ENCODE measurements at regions not wholly inside any gene's neighbourhood (a gene's known extent, or its start where the extent isn't known, plus 50 kb on each side); places are given as distances from the start of the nearest gene placed in this dataset.

DNA sequence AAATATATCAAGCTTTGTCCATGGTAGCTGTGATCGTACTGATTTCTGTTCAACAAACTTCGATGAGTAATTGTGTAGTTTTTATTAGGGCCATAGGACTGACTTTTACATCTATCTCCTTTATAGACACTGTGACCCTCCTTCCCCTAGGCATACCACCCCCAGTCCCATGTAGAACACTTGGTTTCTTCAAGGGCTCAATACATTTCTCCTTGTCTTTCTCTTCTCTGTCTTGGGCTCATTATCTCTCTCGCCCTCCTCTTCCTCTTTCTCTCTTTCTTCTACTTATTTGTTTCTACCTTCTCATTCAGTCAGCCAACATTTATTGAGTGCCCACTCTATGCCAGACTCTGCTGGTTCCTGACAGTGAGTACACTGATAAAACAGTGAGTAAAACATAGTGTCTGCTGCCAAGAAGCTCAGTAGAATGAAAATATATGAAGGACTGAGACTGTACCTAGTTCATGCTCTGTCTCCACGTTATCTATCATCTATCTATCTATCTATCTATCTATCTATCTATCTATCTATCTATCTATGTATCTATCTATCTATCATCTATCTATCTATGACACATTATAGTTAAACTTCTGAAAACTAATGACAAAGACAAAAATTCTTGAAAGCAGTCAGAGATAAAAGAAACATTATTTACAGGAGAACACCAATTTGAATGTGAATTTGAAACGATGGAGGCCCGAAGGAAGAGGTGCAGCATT lies 122.8 kb downstream of the RBMX2 start (continued):
- TF ChIP-seq, protein P1, sequence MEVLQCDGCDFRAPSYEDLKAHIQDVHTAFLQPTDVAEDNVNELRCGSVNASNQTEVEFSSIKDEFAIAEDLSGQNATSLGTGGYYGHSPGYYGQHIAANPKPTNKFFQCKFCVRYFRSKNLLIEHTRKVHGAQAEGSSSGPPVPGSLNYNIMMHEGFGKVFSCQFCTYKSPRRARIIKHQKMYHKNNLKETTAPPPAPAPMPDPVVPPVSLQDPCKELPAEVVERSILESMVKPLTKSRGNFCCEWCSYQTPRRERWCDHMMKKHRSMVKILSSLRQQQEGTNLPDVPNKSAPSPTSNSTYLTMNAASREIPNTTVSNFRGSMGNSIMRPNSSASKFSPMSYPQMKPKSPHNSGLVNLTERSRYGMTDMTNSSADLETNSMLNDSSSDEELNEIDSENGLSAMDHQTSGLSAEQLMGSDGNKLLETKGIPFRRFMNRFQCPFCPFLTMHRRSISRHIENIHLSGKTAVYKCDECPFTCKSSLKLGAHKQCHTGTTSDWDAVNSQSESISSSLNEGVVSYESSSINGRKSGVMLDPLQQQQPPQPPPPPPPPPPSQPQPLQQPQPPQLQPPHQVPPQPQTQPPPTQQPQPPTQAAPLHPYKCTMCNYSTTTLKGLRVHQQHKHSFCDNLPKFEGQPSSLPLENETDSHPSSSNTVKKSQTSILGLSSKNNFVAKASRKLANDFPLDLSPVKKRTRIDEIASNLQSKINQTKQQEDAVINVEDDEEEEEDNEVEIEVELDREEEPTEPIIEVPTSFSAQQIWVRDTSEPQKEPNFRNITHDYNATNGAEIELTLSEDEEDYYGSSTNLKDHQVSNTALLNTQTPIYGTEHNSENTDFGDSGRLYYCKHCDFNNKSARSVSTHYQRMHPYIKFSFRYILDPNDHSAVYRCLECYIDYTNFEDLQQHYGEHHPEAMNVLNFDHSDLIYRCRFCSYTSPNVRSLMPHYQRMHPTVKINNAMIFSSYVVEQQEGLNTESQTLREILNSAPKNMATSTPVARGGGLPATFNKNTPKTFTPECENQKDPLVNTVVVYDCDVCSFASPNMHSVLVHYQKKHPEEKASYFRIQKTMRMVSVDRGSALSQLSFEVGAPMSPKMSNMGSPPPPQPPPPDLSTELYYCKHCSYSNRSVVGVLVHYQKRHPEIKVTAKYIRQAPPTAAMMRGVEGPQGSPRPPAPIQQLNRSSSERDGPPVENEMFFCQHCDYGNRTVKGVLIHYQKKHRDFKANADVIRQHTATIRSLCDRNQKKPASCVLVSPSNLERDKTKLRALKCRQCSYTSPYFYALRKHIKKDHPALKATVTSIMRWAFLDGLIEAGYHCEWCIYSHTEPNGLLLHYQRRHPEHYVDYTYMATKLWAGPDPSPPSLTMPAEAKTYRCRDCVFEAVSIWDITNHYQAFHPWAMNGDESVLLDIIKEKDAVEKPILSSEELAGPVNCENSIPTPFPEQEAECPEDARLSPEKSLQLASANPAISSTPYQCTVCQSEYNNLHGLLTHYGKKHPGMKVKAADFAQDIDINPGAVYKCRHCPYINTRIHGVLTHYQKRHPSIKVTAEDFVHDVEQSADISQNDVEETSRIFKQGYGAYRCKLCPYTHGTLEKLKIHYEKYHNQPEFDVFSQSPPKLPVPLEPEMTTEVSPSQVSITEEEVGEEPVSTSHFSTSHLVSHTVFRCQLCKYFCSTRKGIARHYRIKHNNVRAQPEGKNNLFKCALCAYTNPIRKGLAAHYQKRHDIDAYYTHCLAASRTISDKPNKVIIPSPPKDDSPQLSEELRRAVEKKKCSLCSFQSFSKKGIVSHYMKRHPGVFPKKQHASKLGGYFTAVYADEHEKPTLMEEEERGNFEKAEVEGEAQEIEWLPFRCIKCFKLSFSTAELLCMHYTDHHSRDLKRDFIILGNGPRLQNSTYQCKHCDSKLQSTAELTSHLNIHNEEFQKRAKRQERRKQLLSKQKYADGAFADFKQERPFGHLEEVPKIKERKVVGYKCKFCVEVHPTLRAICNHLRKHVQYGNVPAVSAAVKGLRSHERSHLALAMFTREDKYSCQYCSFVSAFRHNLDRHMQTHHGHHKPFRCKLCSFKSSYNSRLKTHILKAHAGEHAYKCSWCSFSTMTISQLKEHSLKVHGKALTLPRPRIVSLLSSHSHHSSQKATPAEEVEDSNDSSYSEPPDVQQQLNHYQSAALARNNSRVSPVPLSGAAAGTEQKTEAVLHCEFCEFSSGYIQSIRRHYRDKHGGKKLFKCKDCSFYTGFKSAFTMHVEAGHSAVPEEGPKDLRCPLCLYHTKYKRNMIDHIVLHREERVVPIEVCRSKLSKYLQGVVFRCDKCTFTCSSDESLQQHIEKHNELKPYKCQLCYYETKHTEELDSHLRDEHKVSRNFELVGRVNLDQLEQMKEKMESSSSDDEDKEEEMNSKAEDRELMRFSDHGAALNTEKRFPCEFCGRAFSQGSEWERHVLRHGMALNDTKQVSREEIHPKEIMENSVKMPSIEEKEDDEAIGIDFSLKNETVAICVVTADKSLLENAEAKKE (CRISPR knock-in tag; IDR thresholded peaks at IDR 0.05), result no peak

DNA sequence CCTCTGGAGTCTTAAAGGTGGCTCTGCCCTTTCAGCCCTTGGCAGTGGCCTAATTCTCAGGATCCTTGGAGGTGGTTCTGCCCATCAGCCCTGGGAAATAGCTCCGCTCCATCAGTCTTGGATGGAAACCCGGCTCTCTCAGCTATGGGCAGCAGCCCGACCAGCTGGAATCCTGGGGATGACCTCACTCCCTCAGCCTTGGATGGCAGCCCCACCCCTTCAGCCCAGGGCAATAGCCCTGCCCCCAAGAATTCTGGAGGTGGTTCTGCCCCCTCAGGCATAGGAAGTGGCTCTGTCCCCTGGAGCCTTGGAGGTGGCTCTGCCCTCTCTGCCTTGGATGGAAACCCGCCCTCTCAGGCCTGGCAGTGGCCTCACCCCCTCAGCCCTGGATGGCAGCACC lies 127.7 kb downstream of the RBMX2 start:
- no peaks in the 10 kb centered on the region for H3K36me3 Mint-ChIP-seq (ENCODE audit: low read depth)
- H3K4me1 Mint-ChIP-seq, result peaks cover 2% of the 10 kb centered on the region; the same call in 1 of the 3 replicates
- Histone ChIP-seq H3K4me3 (no peak overlapping the region), H4K20me1 (replicated peaks; ENCODE audit: insufficient read depth) (no peaks in the 10 kb centered on the region), H3K9me2 (ENCODE audit: insufficient read depth) (no peaks in the 10 kb centered on the region), H3K4me1 (ENCODE audit: insufficient read depth) (no peaks in the 10 kb centered on the region), H3F3A (replicated peaks; ENCODE audit: low read depth) (no peaks in the 10 kb centered on the region), H2AFZ (no peak overlapping the region), H3K27ac (ENCODE audit: low read depth) (no peak overlapping the region), H3K36me3 (ENCODE audit: insufficient read depth) (no peaks in the 10 kb centered on the region), H3K27me3 (ENCODE audit: insufficient read depth) (no peaks in the 10 kb centered on the region), H3K79me2 (replicated peaks; ENCODE audit: insufficient read depth) (no peaks in the 10 kb centered on the region), H3K4me2 (no peak overlapping the region)
- H3K9me3 Mint-ChIP-seq, result no peaks in the 10 kb centered on the region; the same call in 2 of the 3 replicates
- H3K4me3 Mint-ChIP-seq, result no peak overlapping the region
- ATAC-seq (no peak), DNase-seq (ENCODE audit: low spot score) (no peak)
- H3K27me3 Mint-ChIP-seq (ENCODE audit: insufficient read depth, low read depth, poor library complexity), result peaks cover 1% of the 10 kb centered on the region
- no peak overlapping the region for H3K27ac Mint-ChIP-seq
- no peak for TF ChIP-seq EZH2phosphoT487 (IDR thresholded peaks at IDR 0.05; ENCODE audit: unreplicated experiment)
- TF ChIP-seq ZNF331 (CRISPR knock-in tag; IDR thresholded peaks at IDR 0.05; ENCODE audit: low read depth), result no peak
- TF ChIP-seq, protein P2, sequence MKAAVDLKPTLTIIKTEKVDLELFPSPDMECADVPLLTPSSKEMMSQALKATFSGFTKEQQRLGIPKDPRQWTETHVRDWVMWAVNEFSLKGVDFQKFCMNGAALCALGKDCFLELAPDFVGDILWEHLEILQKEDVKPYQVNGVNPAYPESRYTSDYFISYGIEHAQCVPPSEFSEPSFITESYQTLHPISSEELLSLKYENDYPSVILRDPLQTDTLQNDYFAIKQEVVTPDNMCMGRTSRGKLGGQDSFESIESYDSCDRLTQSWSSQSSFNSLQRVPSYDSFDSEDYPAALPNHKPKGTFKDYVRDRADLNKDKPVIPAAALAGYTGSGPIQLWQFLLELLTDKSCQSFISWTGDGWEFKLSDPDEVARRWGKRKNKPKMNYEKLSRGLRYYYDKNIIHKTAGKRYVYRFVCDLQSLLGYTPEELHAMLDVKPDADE (IDR thresholded peaks at IDR 0.05), result no peak
- TF ChIP-seq CREB1 (CRISPR knock-in tag; IDR thresholded peaks at IDR 0.05; ENCODE audit: low read depth), result no peak
- TF ChIP-seq, protein P3, sequence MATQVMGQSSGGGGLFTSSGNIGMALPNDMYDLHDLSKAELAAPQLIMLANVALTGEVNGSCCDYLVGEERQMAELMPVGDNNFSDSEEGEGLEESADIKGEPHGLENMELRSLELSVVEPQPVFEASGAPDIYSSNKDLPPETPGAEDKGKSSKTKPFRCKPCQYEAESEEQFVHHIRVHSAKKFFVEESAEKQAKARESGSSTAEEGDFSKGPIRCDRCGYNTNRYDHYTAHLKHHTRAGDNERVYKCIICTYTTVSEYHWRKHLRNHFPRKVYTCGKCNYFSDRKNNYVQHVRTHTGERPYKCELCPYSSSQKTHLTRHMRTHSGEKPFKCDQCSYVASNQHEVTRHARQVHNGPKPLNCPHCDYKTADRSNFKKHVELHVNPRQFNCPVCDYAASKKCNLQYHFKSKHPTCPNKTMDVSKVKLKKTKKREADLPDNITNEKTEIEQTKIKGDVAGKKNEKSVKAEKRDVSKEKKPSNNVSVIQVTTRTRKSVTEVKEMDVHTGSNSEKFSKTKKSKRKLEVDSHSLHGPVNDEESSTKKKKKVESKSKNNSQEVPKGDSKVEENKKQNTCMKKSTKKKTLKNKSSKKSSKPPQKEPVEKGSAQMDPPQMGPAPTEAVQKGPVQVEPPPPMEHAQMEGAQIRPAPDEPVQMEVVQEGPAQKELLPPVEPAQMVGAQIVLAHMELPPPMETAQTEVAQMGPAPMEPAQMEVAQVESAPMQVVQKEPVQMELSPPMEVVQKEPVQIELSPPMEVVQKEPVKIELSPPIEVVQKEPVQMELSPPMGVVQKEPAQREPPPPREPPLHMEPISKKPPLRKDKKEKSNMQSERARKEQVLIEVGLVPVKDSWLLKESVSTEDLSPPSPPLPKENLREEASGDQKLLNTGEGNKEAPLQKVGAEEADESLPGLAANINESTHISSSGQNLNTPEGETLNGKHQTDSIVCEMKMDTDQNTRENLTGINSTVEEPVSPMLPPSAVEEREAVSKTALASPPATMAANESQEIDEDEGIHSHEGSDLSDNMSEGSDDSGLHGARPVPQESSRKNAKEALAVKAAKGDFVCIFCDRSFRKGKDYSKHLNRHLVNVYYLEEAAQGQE (IDR thresholded peaks at IDR 0.05; ENCODE audit: unreplicated experiment), result no peak
- no peak for TF ChIP-seq STAT1 (IDR thresholded peaks at IDR 0.05; ENCODE audit: unreplicated experiment)
- TF ChIP-seq JUNB (IDR thresholded peaks at IDR 0.05; ENCODE audit: unreplicated experiment), result no peak
- TF ChIP-seq, protein P4, sequence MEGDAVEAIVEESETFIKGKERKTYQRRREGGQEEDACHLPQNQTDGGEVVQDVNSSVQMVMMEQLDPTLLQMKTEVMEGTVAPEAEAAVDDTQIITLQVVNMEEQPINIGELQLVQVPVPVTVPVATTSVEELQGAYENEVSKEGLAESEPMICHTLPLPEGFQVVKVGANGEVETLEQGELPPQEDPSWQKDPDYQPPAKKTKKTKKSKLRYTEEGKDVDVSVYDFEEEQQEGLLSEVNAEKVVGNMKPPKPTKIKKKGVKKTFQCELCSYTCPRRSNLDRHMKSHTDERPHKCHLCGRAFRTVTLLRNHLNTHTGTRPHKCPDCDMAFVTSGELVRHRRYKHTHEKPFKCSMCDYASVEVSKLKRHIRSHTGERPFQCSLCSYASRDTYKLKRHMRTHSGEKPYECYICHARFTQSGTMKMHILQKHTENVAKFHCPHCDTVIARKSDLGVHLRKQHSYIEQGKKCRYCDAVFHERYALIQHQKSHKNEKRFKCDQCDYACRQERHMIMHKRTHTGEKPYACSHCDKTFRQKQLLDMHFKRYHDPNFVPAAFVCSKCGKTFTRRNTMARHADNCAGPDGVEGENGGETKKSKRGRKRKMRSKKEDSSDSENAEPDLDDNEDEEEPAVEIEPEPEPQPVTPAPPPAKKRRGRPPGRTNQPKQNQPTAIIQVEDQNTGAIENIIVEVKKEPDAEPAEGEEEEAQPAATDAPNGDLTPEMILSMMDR (conservative IDR thresholded peaks at IDR 0.05; ENCODE audit: low read depth in 2 of 2), result no peak
- TF ChIP-seq NANOG (IDR thresholded peaks at IDR 0.05; ENCODE audit: borderline replicate concordance), result no peak
- no peak for TF ChIP-seq ZNF114 (CRISPR knock-in tag; IDR thresholded peaks at IDR 0.05)
